Neural cell (in vitro differentiated cells): ENCODE measurements at regions not wholly inside any gene's neighbourhood (a gene's known extent, or its start where the extent isn't known, plus 50 kb on each side); places are given as distances from the start of the nearest gene placed in this dataset.

Experiments used
- H2AFZ ChIP-seq: fragments of 200-600, 300-800 bp; sonication (generic), shearing (Covaris generic); 2 replicates; pipeline ENCODE4 v1.6.0; 2014; ENCODE audit warnings: low read depth, mild to moderate bottlenecking, antibody characterized with exemption, low read length, moderate library complexity
- H3F3A ChIP-seq: fragments of 200-600 bp; shearing (Covaris generic); 2 replicates; pipeline ENCODE4 v1.6.1; 2016; ENCODE audit warnings: mild to moderate bottlenecking, moderate library complexity, mixed read lengths, antibody characterized with exemption, low read length; ENCODE audit not compliant: insufficient read depth, poor library complexity, severe bottlenecking
- H3K27ac ChIP-seq: fragments of 200-600, 300-800 bp; sonication (generic), shearing (Covaris generic); 2 replicates; pipeline ENCODE4 v1.5.1; 2014; ENCODE audit warnings: mild to moderate bottlenecking, low read length, moderate library complexity
- H3K27me3 ChIP-seq: fragments of 300-800, 200-600 bp; sonication (generic), shearing (Covaris generic); 2 replicates; pipeline ENCODE4 v1.6.0; 2014; ENCODE audit warnings: mild to moderate bottlenecking, low read depth, low read length, moderate library complexity; ENCODE audit not compliant: insufficient read depth
- H3K36me3 ChIP-seq: fragments of 300-800, 200-600 bp; sonication (generic), shearing (Covaris generic); 2 replicates; pipeline ENCODE4 v1.5.1; 2014; ENCODE audit warnings: mild to moderate bottlenecking, antibody characterized with exemption, low read length, moderate library complexity; ENCODE audit not compliant: insufficient read depth
- H3K4me2 ChIP-seq: fragments of 300-800, 200-600 bp; sonication (generic), shearing (Covaris generic); 2 replicates; pipeline ENCODE4 v1.6.0; 2014; ENCODE audit warnings: mild to moderate bottlenecking, low read length
- H3K4me3 ChIP-seq: fragments of 300-800, 200-600 bp; sonication (generic), shearing (Covaris generic); 2 replicates; pipeline ENCODE4 v1.5.1; 2014; ENCODE audit warnings: mild to moderate bottlenecking, low read length, moderate library complexity
- H3K79me2 ChIP-seq: fragments of 200-600 bp; shearing (Covaris generic); replicated peaks from 2 replicates; pipeline ENCODE4 v1.6.0; 2014; ENCODE audit warnings: mild to moderate bottlenecking, low read length, moderate library complexity; ENCODE audit not compliant: insufficient read depth
- H3K9ac ChIP-seq: fragments of 300-800, 200-600 bp; sonication (generic), shearing (Covaris generic); 2 replicates; pipeline ENCODE4 v1.6.1; 2016; ENCODE audit warnings: mild to moderate bottlenecking, low read length, mixed read lengths
- H3K9me2 ChIP-seq: fragments of 200-600 bp; shearing (Covaris generic); 2 replicates; pipeline ENCODE4 v1.6.1; 2016; ENCODE audit warnings: mild to moderate bottlenecking, low read length, mixed read lengths; ENCODE audit not compliant: insufficient read depth
- H3K9me3 ChIP-seq: fragments of 200-600, 300-800 bp; sonication (generic), shearing (Covaris generic); 2 replicates; pipeline ENCODE4 v1.6.1; 2016; ENCODE audit warnings: mild to moderate bottlenecking, mixed run types, low read length, moderate library complexity, mixed read lengths
- H4K20me1 ChIP-seq: fragments of 200-600 bp; shearing (Covaris generic); 2 replicates; pipeline ENCODE4 v1.6.1; 2016; ENCODE audit warnings: mild to moderate bottlenecking, mixed run types; ENCODE audit not compliant: insufficient read depth
- EP300 ChIP-seq: fragments of 450-650 bp; conservative IDR thresholded peaks from 2 replicates; pipeline ENCODE4 v1.6.1; 2014; ENCODE audit warnings: antibody characterized with exemption, mild to moderate bottlenecking, moderate library complexity; ENCODE audit not compliant: poor library complexity, severe bottlenecking
- EZH2 ChIP-seq: fragments of 200-600, 300-800 bp; shearing (Covaris generic), sonication (generic); IDR thresholded peaks from 2 replicates; pipeline ENCODE4 v1.6.1; 2014; ENCODE audit warnings: antibody characterized with exemption, low read length, borderline replicate concordance, mild to moderate bottlenecking; ENCODE audit not compliant: insufficient read depth, poor library complexity, severe bottlenecking
- MXI1 ChIP-seq: fragments of 450-650 bp; conservative IDR thresholded peaks from 2 replicates; pipeline ENCODE4 v1.6.1; 2014; ENCODE audit warnings: antibody characterized with exemption, mild to moderate bottlenecking; ENCODE audit not compliant: poor library complexity, severe bottlenecking
- POLR2AphosphoS5 ChIP-seq: IDR thresholded peaks from 2 replicates; pipeline ENCODE4 v1.6.1; 2012
- RAD21 ChIP-seq: fragments of 450-650 bp; conservative IDR thresholded peaks from 2 replicates; pipeline ENCODE4 v1.6.1; 2014; ENCODE audit warnings: antibody characterized with exemption, mild to moderate bottlenecking, moderate library complexity
- SMC3 ChIP-seq: fragments of 450-650 bp; conservative IDR thresholded peaks from 2 replicates; pipeline ENCODE4 v1.6.1; 2014; ENCODE audit warnings: antibody characterized with exemption, mild to moderate bottlenecking, moderate library complexity; ENCODE audit not compliant: poor library complexity
- TAF1 ChIP-seq: IDR thresholded peaks from 2 replicates; pipeline ENCODE4 v1.6.1; 2012; ENCODE audit warnings: low read depth
- TF ChIP-seq, protein P1 (sequence below): IDR thresholded peaks from 2 replicates; pipeline ENCODE4 v1.6.1; 2012; ENCODE audit warnings: borderline replicate concordance
- TF ChIP-seq, protein P2 (sequence below): fragments of 450-650 bp; IDR thresholded peaks from 2 replicates; pipeline ENCODE4 v1.5.1; 2014; ENCODE audit warnings: antibody characterized with exemption, mild to moderate bottlenecking, moderate library complexity; ENCODE audit not compliant: poor library complexity, severe bottlenecking

DNA sequence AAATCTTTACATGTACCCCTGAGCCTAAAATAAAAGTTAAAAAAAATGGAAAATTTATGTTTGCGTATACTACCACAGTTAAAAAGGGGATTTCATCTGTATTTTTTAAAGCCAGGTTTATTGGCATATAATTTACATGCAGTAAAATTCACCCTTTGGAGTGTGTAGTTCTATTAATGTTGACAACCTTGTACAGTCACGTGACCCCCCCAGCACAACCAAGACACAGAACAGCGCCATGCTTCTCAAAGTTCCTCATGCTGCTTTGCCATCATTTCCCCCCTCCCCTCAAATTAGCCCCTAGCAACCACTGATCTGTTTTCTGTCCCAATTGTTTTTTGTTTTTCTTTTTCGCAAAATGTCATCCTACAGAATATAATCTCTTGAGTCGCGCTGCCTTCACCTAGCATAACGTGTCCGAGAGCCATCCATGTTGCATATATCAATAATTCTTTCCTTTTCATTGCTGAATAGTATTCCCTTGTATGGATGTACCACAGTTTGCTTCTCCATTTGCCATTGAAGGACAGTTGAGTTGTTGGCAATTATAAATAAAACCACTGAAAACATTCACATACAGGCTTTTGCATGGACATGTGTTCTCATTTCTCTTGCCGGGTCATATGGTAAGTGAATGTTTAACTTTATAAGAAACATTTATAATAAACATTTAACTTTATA is 105.3 kb downstream of the LHX2 start:
- no peaks in the 10 kb centered on the region for H3K27me3 ChIP-seq
- no peaks in the 10 kb centered on the region for H3K79me2 ChIP-seq
- no peak overlapping the region for H3K4me3 ChIP-seq
- H3F3A ChIP-seq = no peaks in the 10 kb centered on the region
- no peaks in the 10 kb centered on the region for H4K20me1 ChIP-seq
- no peak overlapping the region for H3K27ac ChIP-seq
- no peaks in the 10 kb centered on the region for H3K9me2 ChIP-seq
- H3K9ac ChIP-seq = no peak overlapping the region
- TF ChIP-seq POLR2AphosphoS5 = no peak
- TF ChIP-seq SMC3 = no peak
- TF ChIP-seq RAD21 = no peak
- TF ChIP-seq EP300 = no peak
- no peak for TF ChIP-seq EZH2
- TF ChIP-seq, protein P1, sequence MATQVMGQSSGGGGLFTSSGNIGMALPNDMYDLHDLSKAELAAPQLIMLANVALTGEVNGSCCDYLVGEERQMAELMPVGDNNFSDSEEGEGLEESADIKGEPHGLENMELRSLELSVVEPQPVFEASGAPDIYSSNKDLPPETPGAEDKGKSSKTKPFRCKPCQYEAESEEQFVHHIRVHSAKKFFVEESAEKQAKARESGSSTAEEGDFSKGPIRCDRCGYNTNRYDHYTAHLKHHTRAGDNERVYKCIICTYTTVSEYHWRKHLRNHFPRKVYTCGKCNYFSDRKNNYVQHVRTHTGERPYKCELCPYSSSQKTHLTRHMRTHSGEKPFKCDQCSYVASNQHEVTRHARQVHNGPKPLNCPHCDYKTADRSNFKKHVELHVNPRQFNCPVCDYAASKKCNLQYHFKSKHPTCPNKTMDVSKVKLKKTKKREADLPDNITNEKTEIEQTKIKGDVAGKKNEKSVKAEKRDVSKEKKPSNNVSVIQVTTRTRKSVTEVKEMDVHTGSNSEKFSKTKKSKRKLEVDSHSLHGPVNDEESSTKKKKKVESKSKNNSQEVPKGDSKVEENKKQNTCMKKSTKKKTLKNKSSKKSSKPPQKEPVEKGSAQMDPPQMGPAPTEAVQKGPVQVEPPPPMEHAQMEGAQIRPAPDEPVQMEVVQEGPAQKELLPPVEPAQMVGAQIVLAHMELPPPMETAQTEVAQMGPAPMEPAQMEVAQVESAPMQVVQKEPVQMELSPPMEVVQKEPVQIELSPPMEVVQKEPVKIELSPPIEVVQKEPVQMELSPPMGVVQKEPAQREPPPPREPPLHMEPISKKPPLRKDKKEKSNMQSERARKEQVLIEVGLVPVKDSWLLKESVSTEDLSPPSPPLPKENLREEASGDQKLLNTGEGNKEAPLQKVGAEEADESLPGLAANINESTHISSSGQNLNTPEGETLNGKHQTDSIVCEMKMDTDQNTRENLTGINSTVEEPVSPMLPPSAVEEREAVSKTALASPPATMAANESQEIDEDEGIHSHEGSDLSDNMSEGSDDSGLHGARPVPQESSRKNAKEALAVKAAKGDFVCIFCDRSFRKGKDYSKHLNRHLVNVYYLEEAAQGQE = no peak
- TF ChIP-seq TAF1 = no peak
- no peak for TF ChIP-seq MXI1
- TF ChIP-seq, protein P2, sequence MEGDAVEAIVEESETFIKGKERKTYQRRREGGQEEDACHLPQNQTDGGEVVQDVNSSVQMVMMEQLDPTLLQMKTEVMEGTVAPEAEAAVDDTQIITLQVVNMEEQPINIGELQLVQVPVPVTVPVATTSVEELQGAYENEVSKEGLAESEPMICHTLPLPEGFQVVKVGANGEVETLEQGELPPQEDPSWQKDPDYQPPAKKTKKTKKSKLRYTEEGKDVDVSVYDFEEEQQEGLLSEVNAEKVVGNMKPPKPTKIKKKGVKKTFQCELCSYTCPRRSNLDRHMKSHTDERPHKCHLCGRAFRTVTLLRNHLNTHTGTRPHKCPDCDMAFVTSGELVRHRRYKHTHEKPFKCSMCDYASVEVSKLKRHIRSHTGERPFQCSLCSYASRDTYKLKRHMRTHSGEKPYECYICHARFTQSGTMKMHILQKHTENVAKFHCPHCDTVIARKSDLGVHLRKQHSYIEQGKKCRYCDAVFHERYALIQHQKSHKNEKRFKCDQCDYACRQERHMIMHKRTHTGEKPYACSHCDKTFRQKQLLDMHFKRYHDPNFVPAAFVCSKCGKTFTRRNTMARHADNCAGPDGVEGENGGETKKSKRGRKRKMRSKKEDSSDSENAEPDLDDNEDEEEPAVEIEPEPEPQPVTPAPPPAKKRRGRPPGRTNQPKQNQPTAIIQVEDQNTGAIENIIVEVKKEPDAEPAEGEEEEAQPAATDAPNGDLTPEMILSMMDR = no peak
- H3K4me2 ChIP-seq = no peak overlapping the region
- H2AFZ ChIP-seq = no peak overlapping the region
- H3K36me3 ChIP-seq = no peaks in the 10 kb centered on the region
- H3K9me3 ChIP-seq = peaks cover 3% of the 10 kb centered on the region

DNA sequence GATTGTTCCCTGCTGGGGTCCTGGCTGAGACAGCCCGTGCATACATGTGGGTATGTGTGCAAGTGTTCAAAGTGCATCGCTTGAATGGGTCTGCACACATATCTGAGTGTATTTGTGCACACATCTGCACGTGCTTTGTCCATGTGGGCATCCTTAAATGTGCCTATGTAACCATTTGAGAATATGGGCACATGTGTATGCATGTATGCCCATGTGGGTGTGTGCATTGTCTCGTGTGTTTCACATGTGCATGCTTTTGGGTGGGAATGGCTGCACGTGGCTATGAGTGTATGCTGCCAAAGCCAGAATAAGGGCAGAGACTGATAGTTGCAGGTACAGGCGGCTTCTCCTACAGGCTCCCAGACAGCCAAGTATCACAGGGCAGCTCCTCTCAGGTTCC is 107.3 kb downstream of the LHX2 start:
- H4K20me1 ChIP-seq = no peaks in the 10 kb centered on the region
- H3K9me2 ChIP-seq = no peaks in the 10 kb centered on the region
- H3K27me3 ChIP-seq = no peaks in the 10 kb centered on the region
- H3K36me3 ChIP-seq = no peaks in the 10 kb centered on the region
- no peak overlapping the region for H2AFZ ChIP-seq
- H3K79me2 ChIP-seq = no peaks in the 10 kb centered on the region
- no peaks in the 10 kb centered on the region for H3F3A ChIP-seq
- H3K4me2 ChIP-seq = no peak overlapping the region
- H3K27ac ChIP-seq = no peak overlapping the region
- peaks cover 3% of the 10 kb centered on the region for H3K9me3 ChIP-seq
- H3K9ac ChIP-seq = no peak overlapping the region
- no peak overlapping the region for H3K4me3 ChIP-seq
- TF ChIP-seq EP300 (no peak), MXI1 (no peak), EZH2 (no peak), TAF1 (no peak)
- TF ChIP-seq, protein P1 = no peak
